IMR-90 (cell line): ENCODE measurements at regions not wholly inside any gene's neighbourhood (a gene's known extent, or its start where the extent isn't known, plus 50 kb on each side); places are given as distances from the start of the nearest gene placed in this dataset.
"Not testable (repeated sequence)": the region's sequence is repeated elsewhere in the genome, so short reads cannot be mapped to it uniquely, and the experiment has no call there.

Experiments
- ATAC-seq: fragments of 200-7000 bp; cut with Tn5 transposase; 2 replicates; pipeline ENCODE4 v1.9.1; 2020; ENCODE audit warnings: low read depth, mild to moderate bottlenecking, moderate library complexity
- BruUV-seq: library from RNA; stranded (reverse); fragments of 400-500 nt; replicated peaks from 2 replicates; lab custom pipeline; 2021; lab: Mats Ljungman, UMichigan
- CTCF ChIA-PET: fragments of 300-600 bp; formaldehyde crosslinking; extraction: SDS; loops from one replicate; lab custom pipeline; 2021; ENCODE audit warnings: antibody characterized with exemption; lab: Yijun Ruan, JAX
- POLR2A ChIA-PET: fragments of 300-600 bp; sonication (Branson Sonifier 250); formaldehyde crosslinking; loops from one replicate; lab custom pipeline; 2022; ENCODE audit warnings: antibody characterized with exemption; ENCODE audit not compliant: unreplicated experiment; lab: Charles Lee
- DNase-seq: peaks from one replicate; pipeline ENCODE4 v3.0.0; 2013
- H2AFZ ChIP-seq: replicated peaks from 2 replicates; pipeline ENCODE3; 2013; ENCODE audit warnings: low read length, mild to moderate bottlenecking; ENCODE audit not compliant: poor library complexity
- H2AK5ac ChIP-seq: 2 replicates; pipeline ENCODE4 v1.6.1; 2013; ENCODE audit warnings: low read depth, low read length, inconsistent platforms
- H2AK9ac ChIP-seq: replicated peaks from 2 replicates; pipeline ENCODE3; 2013; ENCODE audit warnings: mild to moderate bottlenecking, low read depth, low read length, moderate library complexity; ENCODE audit not compliant: poor library complexity
- H2BK120ac ChIP-seq: 2 replicates; pipeline ENCODE4 v1.6.1; 2013; ENCODE audit warnings: low read depth, low read length, inconsistent platforms
- H2BK15ac ChIP-seq: 3 replicates; pipeline ENCODE4 v1.6.1; 2013; ENCODE audit warnings: low read depth, low read length, inconsistent platforms
- H2BK20ac ChIP-seq: 2 replicates; pipeline ENCODE4 v1.6.1; 2013; ENCODE audit warnings: low read depth, mild to moderate bottlenecking, inconsistent platforms, low read length, moderate library complexity
- H2BK5ac ChIP-seq: 2 replicates; pipeline ENCODE4 v1.6.1; 2013; ENCODE audit warnings: mild to moderate bottlenecking, low read depth, low read length, inconsistent platforms; ENCODE audit not compliant: poor library complexity, severe bottlenecking
- H3K14ac ChIP-seq: replicated peaks from 2 replicates; pipeline ENCODE4 v1.6.1; 2013; ENCODE audit warnings: low read depth, low read length, inconsistent platforms
- H3K18ac ChIP-seq: 2 replicates; pipeline ENCODE4 v1.6.1; 2013; ENCODE audit warnings: low read depth, low read length, control low read depth
- H3K23ac ChIP-seq: 2 replicates; pipeline ENCODE4 v1.6.1; 2013; ENCODE audit warnings: low read depth, low read length, inconsistent platforms
- H3K27ac ChIP-seq: 2 replicates; pipeline ENCODE4 v1.5.1; 2013; ENCODE audit warnings: mild to moderate bottlenecking, control low read depth, low read length; ENCODE audit not compliant: insufficient read depth
- H3K27me3 ChIP-seq: 2 replicates; pipeline ENCODE4 v1.6.1; 2013; ENCODE audit warnings: low read length; ENCODE audit not compliant: control insufficient read depth, insufficient read depth
- H3K36me3 ChIP-seq: 2 replicates; pipeline ENCODE4 v1.6.1; 2013; ENCODE audit warnings: low read length, mixed read lengths; ENCODE audit not compliant: control insufficient read depth, insufficient read depth
- H3K4ac ChIP-seq: 2 replicates; pipeline ENCODE4 v1.6.1; 2013; ENCODE audit warnings: low read depth, low read length, inconsistent platforms
- H3K4me1 ChIP-seq: 2 replicates; pipeline ENCODE4 v1.6.1; 2013; ENCODE audit warnings: low read length, mixed read lengths; ENCODE audit not compliant: control insufficient read depth, insufficient read depth
- H3K4me2 ChIP-seq: 2 replicates; pipeline ENCODE4 v1.6.1; 2013; ENCODE audit warnings: low read depth, mild to moderate bottlenecking, control low read depth, low read length, moderate library complexity
- H3K4me3 ChIP-seq: 2 replicates; pipeline ENCODE4 v1.5.1; 2013; ENCODE audit warnings: low read depth, mild to moderate bottlenecking, control low read depth, low read length, moderate library complexity; ENCODE audit not compliant: insufficient read depth
- H3K56ac ChIP-seq: 2 replicates; pipeline ENCODE4 v1.6.1; 2013; ENCODE audit warnings: low read length, inconsistent platforms; ENCODE audit not compliant: insufficient read depth; ENCODE audit errors: extremely low read depth
- H3K79me1 ChIP-seq, 2 experiments: 2 replicates each; pipeline ENCODE4 v1.6.1; 2013; ENCODE audit warnings: low read length in 2 of 2, inconsistent platforms in 1 of 2, low read depth in 1 of 2
- H3K9ac ChIP-seq: 2 replicates; pipeline ENCODE4 v1.6.1; 2013; ENCODE audit warnings: low read depth, low read length, control low read depth
- H3K9me1 ChIP-seq: 2 replicates; pipeline ENCODE4 v1.6.1; 2013; ENCODE audit warnings: low read length, inconsistent platforms; ENCODE audit not compliant: insufficient read depth
- H3K9me3 ChIP-seq: 2 replicates; pipeline ENCODE4 v1.6.1; 2013; ENCODE audit warnings: low read length; ENCODE audit not compliant: control insufficient read depth, insufficient read depth
- H4K20me1 ChIP-seq: 2 replicates; pipeline ENCODE4 v1.6.1; 2013; ENCODE audit warnings: low read length, inconsistent platforms; ENCODE audit not compliant: insufficient read depth
- H4K5ac ChIP-seq: 2 replicates; pipeline ENCODE4 v1.6.1; 2013; ENCODE audit warnings: mild to moderate bottlenecking, low read depth, low read length, control low read depth
- H4K8ac ChIP-seq, 2 experiments: 2 replicates each; pipeline ENCODE4 v1.6.1; 2013; ENCODE audit warnings: low read depth in 2 of 2, low read length in 2 of 2, control low read depth in 1 of 2, inconsistent platforms in 1 of 2
- H4K91ac ChIP-seq: 2 replicates; pipeline ENCODE4 v1.6.1; 2013; ENCODE audit warnings: low read depth, low read length, inconsistent platforms; ENCODE audit not compliant: insufficient read depth
- WGBS, 2 experiments: methylation state at CpG; one replicate each; pipeline versions ENCODE4 v1.1.5 to v1.1.7; 2013; ENCODE audit warnings: missing lambda C conversion rate in 2 of 2; ENCODE audit not compliant: insufficient read length in 1 of 2; ENCODE audit errors: extremely low coverage in 2 of 2; 5-methylcytosine and 5-hydroxymethylcytosine counted together
- dilution Hi-C: fragments of 300-500 bp; cut with HindIII; formaldehyde crosslinking; loops from one replicate; pipeline ENCODE4 v1.14.3; 2018; ENCODE audit warnings: low sequenced_read_pairs; ENCODE audit not compliant: unreplicated experiment
- in situ Hi-C: fragments of 300-500 bp; cut with MboI; formaldehyde crosslinking; loops from 3 replicates; pipeline ENCODE4 v1.14.3; 2019; ENCODE audit warnings: low sequenced_read_pairs, inconsistent platforms, mixed read lengths
- intact Hi-C: fragments of 100-400 bp; cut with micrococcal nuclease; formaldehyde crosslinking; loops from 2 replicates; pipeline ENCODE4 v1.10.0; 2022

DNA sequence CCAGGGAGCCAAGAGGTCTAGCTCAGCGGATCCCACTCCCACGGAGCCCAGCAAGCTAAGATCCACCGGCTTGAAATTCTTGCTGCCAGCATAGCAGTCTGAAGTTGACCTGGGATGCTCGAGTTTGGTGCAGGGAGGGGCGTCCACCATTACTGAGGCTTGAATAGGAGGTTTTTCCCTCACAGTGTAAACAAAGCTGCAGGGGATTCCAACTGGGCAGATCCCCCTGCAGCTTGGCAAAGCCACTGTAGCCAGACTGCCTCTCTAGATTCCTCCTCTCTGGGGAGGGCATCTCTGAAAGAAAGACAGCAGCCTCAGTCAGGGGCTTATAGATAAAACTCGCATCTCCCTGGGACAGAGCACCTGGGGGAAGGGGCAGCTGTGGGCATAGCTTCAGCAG lies 118.8 kb upstream of the PRICKLE1 start:
- in situ Hi-C loops, POLR2A ChIA-PET, H3K9me3 ChIP-seq, H3K18ac ChIP-seq, H4K5ac ChIP-seq, H2BK15ac ChIP-seq, H2BK20ac ChIP-seq, H2AK9ac ChIP-seq, H3K36me3 ChIP-seq, H3K4me2 ChIP-seq, H2AFZ ChIP-seq, H3K14ac ChIP-seq, H2BK5ac ChIP-seq, dilution Hi-C loops, H3K27ac ChIP-seq, H3K9me1 ChIP-seq, H3K4me1 ChIP-seq, BruUV-seq, ATAC-seq, H4K8ac ChIP-seq, H3K4me3 ChIP-seq, CTCF ChIA-PET, H3K23ac ChIP-seq, H3K27me3 ChIP-seq, H4K20me1 ChIP-seq, H2BK120ac ChIP-seq, H4K91ac ChIP-seq, H3K79me1 ChIP-seq, H3K9ac ChIP-seq, DNase-seq, H3K56ac ChIP-seq, H3K4ac ChIP-seq, H2AK5ac ChIP-seq: not testable (repeated sequence)
- no CpG with 5 or more reads among the region's 6 CpGs for WGBS, 2 experiments
- intact Hi-C loops: loop anchor here (10.0 kb wide), 1 partner anchor 626 kb away; no protein-coding TSS in a partner anchor
